Retinal pigment epithelial cell (primary cell): ENCODE measurements at regions not wholly inside any gene's neighbourhood (a gene's known extent, or its start where the extent isn't known, plus 50 kb on each side); places are given as distances from the start of the nearest gene placed in this dataset.

ENCODE experiments used
- DNase-seq: peaks from one replicate; pipeline ENCODE4 v3.0.0-alpha.2; 2010; ENCODE audit warnings: low read depth
- H3K4me3 ChIP-seq: 2 replicates; pipeline ENCODE4 v1.5.1; 2011; ENCODE audit warnings: mild to moderate bottlenecking, low read length, control low read depth, moderate library complexity
- CTCF ChIP-seq: conservative IDR thresholded peaks from 2 replicates; pipeline ENCODE4 v1.5.1; 2011; ENCODE audit warnings: low read depth, low read length, control low read depth, inconsistent platforms

- DNase-seq = no peak
- no peak overlapping the region for H3K4me3 ChIP-seq
- no peak for TF ChIP-seq CTCF
Observed at GRCh38 chr4:11328401-11328800, 100.3 kb downstream of the HS3ST1 start.

- TF ChIP-seq CTCF = no peak
- no peak overlapping the region for H3K4me3 ChIP-seq
- no peak for DNase-seq
Observed at GRCh38 chr4:11326021-11326420, 102.7 kb downstream of the HS3ST1 start.

- no peak for TF ChIP-seq CTCF
- H3K4me3 ChIP-seq = no peak overlapping the region
- DNase-seq = no peak
Observed at GRCh38 chr4:11323771-11324170, 104.9 kb downstream of the HS3ST1 start.

GRCh38 chr4:11313157-11313943, 115.3 kb downstream of the HS3ST1 start:
- no peak overlapping the region for H3K4me3 ChIP-seq
- no peak for DNase-seq
- TF ChIP-seq CTCF = no peak

- H3K4me3 ChIP-seq = no peak overlapping the region
- no peak for TF ChIP-seq CTCF
- peak; percentile 23 for DNase-seq
Observed at GRCh38 chr4:11312389-11312788, 116.3 kb downstream of the HS3ST1 start.

- no peak for DNase-seq
- no peak overlapping the region for H3K4me3 ChIP-seq
- TF ChIP-seq CTCF = no peak
Observed at GRCh38 chr4:11301075-11301660, 127.5 kb downstream of the HS3ST1 start.

- no peak for TF ChIP-seq CTCF
- H3K4me3 ChIP-seq = no peak overlapping the region
Observed at GRCh38 chr4:11299836-11300235, 128.9 kb downstream of the HS3ST1 start.

More at GRCh38 chr4:11299836-11300235, 128.9 kb downstream of the HS3ST1 start:
- no peak for DNase-seq
